Mammary epithelial cell (primary cell): ENCODE measurements at regions not wholly inside any gene's neighbourhood (a gene's known extent, or its start where the extent isn't known, plus 50 kb on each side); places are given as distances from the start of the nearest gene placed in this dataset.

Experiments used
- EZH2 ChIP-seq: IDR thresholded peaks from 2 replicates; pipeline ENCODE4 v1.6.1; 2012; ENCODE audit warnings: low read length, inconsistent platforms, borderline replicate concordance
- TF ChIP-seq, protein P1 (sequence below), 2 donors: IDR thresholded peaks in 1 of 2; conservative IDR thresholded peaks in 1 of 2; 2 replicates each; pipeline ENCODE4 v1.5.1; 2011 to 2012; ENCODE audit warnings: inconsistent platforms in 2 of 2, low read length in 2 of 2, mild to moderate bottlenecking in 2 of 2, control low read depth in 1 of 2, low read depth in 1 of 2; ENCODE audit not compliant: insufficient read depth in 1 of 2; ENCODE audit errors: extremely low read depth in 1 of 2

DNA sequence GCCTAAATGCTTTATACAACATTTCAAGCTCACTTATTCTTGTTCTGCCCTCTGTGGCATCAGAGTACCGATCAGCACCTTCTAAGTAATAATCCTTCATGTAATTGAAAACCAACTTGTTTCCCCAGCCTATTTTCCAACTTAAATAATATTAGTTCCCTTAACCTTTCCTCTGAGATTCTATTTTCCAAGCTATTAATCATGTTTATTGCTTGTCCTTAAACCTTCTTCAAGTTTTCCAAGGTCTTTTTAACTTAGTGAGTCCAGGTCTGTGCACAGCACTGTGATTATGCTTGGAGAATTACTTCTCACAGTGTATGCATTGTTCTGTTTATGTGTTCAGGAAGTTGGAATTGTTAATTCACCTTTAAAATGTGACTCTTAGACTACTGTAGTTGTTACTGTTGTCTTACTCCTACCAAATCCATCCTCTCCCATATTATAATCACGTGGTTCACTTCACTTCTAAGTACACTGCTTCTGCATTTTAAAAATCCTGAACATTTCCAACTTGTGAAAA, 1039.3 kb upstream of the FOXG1 start:
- TF ChIP-seq EZH2, result no peak
- TF ChIP-seq, protein P1, sequence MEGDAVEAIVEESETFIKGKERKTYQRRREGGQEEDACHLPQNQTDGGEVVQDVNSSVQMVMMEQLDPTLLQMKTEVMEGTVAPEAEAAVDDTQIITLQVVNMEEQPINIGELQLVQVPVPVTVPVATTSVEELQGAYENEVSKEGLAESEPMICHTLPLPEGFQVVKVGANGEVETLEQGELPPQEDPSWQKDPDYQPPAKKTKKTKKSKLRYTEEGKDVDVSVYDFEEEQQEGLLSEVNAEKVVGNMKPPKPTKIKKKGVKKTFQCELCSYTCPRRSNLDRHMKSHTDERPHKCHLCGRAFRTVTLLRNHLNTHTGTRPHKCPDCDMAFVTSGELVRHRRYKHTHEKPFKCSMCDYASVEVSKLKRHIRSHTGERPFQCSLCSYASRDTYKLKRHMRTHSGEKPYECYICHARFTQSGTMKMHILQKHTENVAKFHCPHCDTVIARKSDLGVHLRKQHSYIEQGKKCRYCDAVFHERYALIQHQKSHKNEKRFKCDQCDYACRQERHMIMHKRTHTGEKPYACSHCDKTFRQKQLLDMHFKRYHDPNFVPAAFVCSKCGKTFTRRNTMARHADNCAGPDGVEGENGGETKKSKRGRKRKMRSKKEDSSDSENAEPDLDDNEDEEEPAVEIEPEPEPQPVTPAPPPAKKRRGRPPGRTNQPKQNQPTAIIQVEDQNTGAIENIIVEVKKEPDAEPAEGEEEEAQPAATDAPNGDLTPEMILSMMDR (conservative IDR thresholded peaks at IDR 0.05 in 1 of 2, IDR thresholded peaks at IDR 0.05 in 1 of 2; ENCODE audit: extremely low read depth in 1 of 2, insufficient read depth in 1 of 2, low read depth in 1 of 2, low read length in 2 of 2), result no peak
